H1 (cell line): ENCODE measurements at regions not wholly inside any gene's neighbourhood (a gene's known extent, or its start where the extent isn't known, plus 50 kb on each side); places are given as distances from the start of the nearest gene placed in this dataset.

ENCODE experiments used
- CTCF ChIA-PET: fragments of 300-600 bp; sonication (Branson Sonifier 250); formaldehyde crosslinking; loops from one replicate; lab custom pipeline; 2021; ENCODE audit not compliant: partially characterized antibody; lab: Charles Lee
- POLR2A ChIA-PET: fragments of 300-600 bp; sonication (Branson Sonifier 250); formaldehyde crosslinking; loops from one replicate; lab custom pipeline; 2021; ENCODE audit warnings: inconsistent platforms; ENCODE audit not compliant: partially characterized antibody; lab: Charles Lee
- DNase-seq, 2 experiments: peaks; one replicate each; pipeline versions ENCODE4 v3.0.0 to v3.0.0-alpha.2; 2010 to 2022; ENCODE audit warnings: low spot score in 2 of 2, low read depth in 1 of 2, mixed read lengths in 1 of 2
- FAIRE-seq: peaks from 2 replicates; lab custom pipeline; 2011; peaks lifted over from hg19 to GRCh38; lab: Jason Lieb, UNC
- H2AFZ ChIP-seq: 2 replicates; pipeline ENCODE4 v1.8.1; 2012; ENCODE audit warnings: low read length, inconsistent platforms
- H2AK5ac ChIP-seq: 2 replicates; pipeline ENCODE4 v1.6.1; 2013; ENCODE audit warnings: low read depth, low read length
- H2BK120ac ChIP-seq: replicated peaks from 2 replicates; pipeline ENCODE3; 2013; ENCODE audit warnings: low read depth, low read length, inconsistent platforms
- H2BK12ac ChIP-seq: 2 replicates; pipeline ENCODE4 v1.6.1; 2013; ENCODE audit warnings: low read depth, low read length
- H2BK15ac ChIP-seq: 2 replicates; pipeline ENCODE4 v1.6.1; 2013; ENCODE audit warnings: low read length
- H2BK20ac ChIP-seq: 2 replicates; pipeline ENCODE4 v1.6.1; 2013; ENCODE audit warnings: low read length
- H2BK5ac ChIP-seq: 2 replicates; pipeline ENCODE4 v1.6.1; 2013; ENCODE audit warnings: low read depth, low read length
- H3K14ac ChIP-seq: 2 replicates; pipeline ENCODE4 v1.6.1; 2013; ENCODE audit warnings: inconsistent platforms; ENCODE audit not compliant: insufficient read length
- H3K18ac ChIP-seq: 2 replicates; pipeline ENCODE4 v1.6.1; 2013; ENCODE audit warnings: low read length; ENCODE audit errors: extremely low read depth
- H3K23ac ChIP-seq: 2 replicates; pipeline ENCODE4 v1.6.1; 2013; ENCODE audit warnings: inconsistent platforms; ENCODE audit not compliant: insufficient read length
- H3K23me2 ChIP-seq: 2 replicates; pipeline ENCODE4 v1.6.1; 2013; ENCODE audit warnings: low read depth, low read length
- H3K27ac ChIP-seq: 2 replicates; pipeline ENCODE4 v1.6.1; 2011; ENCODE audit warnings: low read depth, low read length, inconsistent platforms
- H3K27me3 ChIP-seq, 4 experiments: replicated peaks in 1 of 4; 1 replicate in 1 of 4; 2 replicates in 3 of 4; pipeline versions ENCODE4 v1.6.1 to v1.8.1; 2011 to 2013; ENCODE audit warnings: low read length in 3 of 4, mild to moderate bottlenecking in 3 of 4, inconsistent platforms in 2 of 4, mixed read lengths in 2 of 4, moderate library complexity in 1 of 4; ENCODE audit not compliant: control insufficient read depth in 3 of 4, insufficient read depth in 3 of 4; ENCODE audit errors: extremely low read depth in 1 of 4
- H3K36me3 ChIP-seq, 4 experiments: 2 replicates each; pipeline versions ENCODE4 v1.6.1 to v1.8.1; 2011 to 2013; ENCODE audit warnings: mild to moderate bottlenecking in 4 of 4, low read length in 3 of 4, moderate library complexity in 2 of 4, control low read depth in 1 of 4, inconsistent platforms in 1 of 4; ENCODE audit not compliant: insufficient read depth in 4 of 4, control insufficient read depth in 2 of 4
- H3K4ac ChIP-seq: replicated peaks from 2 replicates; pipeline ENCODE3; 2013; ENCODE audit warnings: low read length, low read depth, mixed read lengths, inconsistent platforms; ENCODE audit not compliant: insufficient read length
- H3K4me1 ChIP-seq, 4 experiments: replicated peaks in 1 of 4; 1 replicate in 1 of 4; 2 replicates in 3 of 4; pipeline versions ENCODE4 v1.6.1 to v1.8.1; 2011 to 2013; ENCODE audit warnings: low read length in 3 of 4, inconsistent platforms in 2 of 4, mixed read lengths in 1 of 4; ENCODE audit not compliant: insufficient read depth in 4 of 4, control insufficient read depth in 3 of 4
- H3K4me2 ChIP-seq, 2 experiments: 2 replicates each; pipeline versions ENCODE4 v1.6.1 to v1.8.1; 2011 to 2013; ENCODE audit warnings: low read depth in 2 of 2, low read length in 2 of 2, control low read depth in 1 of 2, inconsistent platforms in 1 of 2, mild to moderate bottlenecking in 1 of 2; ENCODE audit not compliant: insufficient read depth in 1 of 2
- H3K4me3 ChIP-seq, 4 experiments: fragments of 200-600, 300-600 bp in 1 of 4; sonication (generic), shearing (Covaris generic), sonication (Bioruptor Twin) in 1 of 4; 2 replicates each; pipeline versions ENCODE4 v1.5.1 to v1.8.1; 2011 to 2016; ENCODE audit warnings: low read length in 4 of 4, low read depth in 3 of 4, control low read depth in 2 of 4, inconsistent platforms in 2 of 4, mild to moderate bottlenecking in 2 of 4, mixed read lengths in 1 of 4, moderate library complexity in 1 of 4; ENCODE audit not compliant: insufficient read depth in 2 of 4; ENCODE audit errors: extremely low read depth in 1 of 4
- H3K56ac ChIP-seq: replicated peaks from 2 replicates; pipeline ENCODE3; 2013; ENCODE audit warnings: low read depth, mild to moderate bottlenecking, mixed read lengths, low read length, inconsistent platforms; ENCODE audit not compliant: insufficient read length
- H3K79me1 ChIP-seq: 2 replicates; pipeline ENCODE4 v1.6.1; 2013; ENCODE audit warnings: low read depth, low read length, control low read depth
- H3K79me2 ChIP-seq, 2 experiments: 2 replicates each; pipeline versions ENCODE4 v1.6.1 to v1.8.1; 2012 to 2013; ENCODE audit warnings: low read length in 2 of 2, mild to moderate bottlenecking in 2 of 2, inconsistent platforms in 1 of 2; ENCODE audit not compliant: insufficient read depth in 2 of 2, control insufficient read depth in 1 of 2
- H3K9ac ChIP-seq, 4 experiments: replicated peaks in 1 of 4; 1 replicate in 1 of 4; 2 replicates in 3 of 4; pipeline versions ENCODE4 v1.6.1 to v1.8.1; 2011 to 2013; ENCODE audit warnings: low read depth in 3 of 4, low read length in 3 of 4, control low read depth in 2 of 4, mild to moderate bottlenecking in 2 of 4, moderate library complexity in 2 of 4, inconsistent platforms in 1 of 4; ENCODE audit errors: extremely low read depth in 1 of 4
- H3K9me3 ChIP-seq, 2 experiments: 2 replicates each; pipeline versions ENCODE4 v1.6.1 to v1.8.1; 2012 to 2013; ENCODE audit warnings: mild to moderate bottlenecking in 2 of 2, moderate library complexity in 2 of 2, control low read depth in 1 of 2, inconsistent platforms in 1 of 2, low read depth in 1 of 2, low read length in 1 of 2, mixed read lengths in 1 of 2; ENCODE audit not compliant: insufficient read depth in 2 of 2
- H4K20me1 ChIP-seq, 2 experiments: replicated peaks in 1 of 2; 2 replicates each; pipeline versions ENCODE3 to v1.8.1; 2011 to 2013; ENCODE audit warnings: inconsistent platforms in 2 of 2, low read length in 2 of 2, mild to moderate bottlenecking in 1 of 2; ENCODE audit not compliant: insufficient read depth in 2 of 2, control insufficient read depth in 1 of 2
- H4K5ac ChIP-seq: 2 replicates; pipeline ENCODE4 v1.6.1; 2013; ENCODE audit warnings: low read length, low read depth, mixed read lengths, inconsistent platforms; ENCODE audit not compliant: insufficient read length
- H4K8ac ChIP-seq: 2 replicates; pipeline ENCODE4 v1.8.0; 2013; ENCODE audit warnings: mild to moderate bottlenecking, moderate library complexity, low read length, inconsistent platforms; ENCODE audit not compliant: insufficient read depth; ENCODE audit errors: extremely low read depth
- H4K91ac ChIP-seq: replicated peaks from 2 replicates; pipeline ENCODE3; 2013; ENCODE audit warnings: low read length, mixed read lengths, inconsistent platforms; ENCODE audit not compliant: insufficient read length
- ASH2L ChIP-seq: fragments of 200-600, 300-600 bp; sonication (generic); IDR thresholded peaks from one replicate; pipeline ENCODE4 v1.7.1; 2017; ENCODE audit warnings: low read length
- CTCF ChIP-seq, 3 experiments: IDR thresholded peaks; 1 replicate in 2 of 3; 2 replicates in 1 of 3; pipeline versions ENCODE4 v1.5.1 to v1.6.1; 2011; ENCODE audit warnings: low read length in 3 of 3, mild to moderate bottlenecking in 3 of 3, inconsistent platforms in 2 of 3, low read depth in 1 of 3, moderate library complexity in 1 of 3; ENCODE audit not compliant: insufficient read depth in 1 of 3; ENCODE audit errors: control extremely low read depth in 1 of 3
- KDM5A ChIP-seq: fragments of 200-600 bp; IDR thresholded peaks from 2 replicates; pipeline ENCODE4 v1.7.1; 2012; ENCODE audit warnings: mild to moderate bottlenecking, low read length, inconsistent platforms, mixed read lengths
- PHF8 ChIP-seq: fragments of 200-600 bp; sonication (generic); conservative IDR thresholded peaks from 2 replicates; pipeline ENCODE4 v1.7.1; 2012; ENCODE audit warnings: low read depth, mild to moderate bottlenecking, inconsistent platforms, low read length, moderate library complexity
- POLR2AphosphoS5 ChIP-seq: IDR thresholded peaks from 2 replicates; pipeline ENCODE4 v1.6.1; 2011; ENCODE audit warnings: low read depth, low read length
- ZNF274 ChIP-seq: IDR thresholded peaks from 2 replicates; pipeline ENCODE4 v1.7.0; 2012; ENCODE audit warnings: low read length, borderline replicate concordance; ENCODE audit errors: extremely low read depth
- WGBS, 2 experiments: shearing (Covaris generic) in 1 of 2; methylation state at CpG; one replicate each; pipeline versions ENCODE4 v1.1.6 to v1.1.7; 2013 to 2015; ENCODE audit warnings: low lambda C conversion rate in 2 of 2, mixed read lengths in 2 of 2, inconsistent platforms in 1 of 2, low coverage in 1 of 2, missing lambda C conversion rate in 1 of 2; ENCODE audit not compliant: insufficient replicate concordance in 2 of 2, insufficient coverage in 1 of 2, insufficient read length in 1 of 2; ENCODE audit errors: extremely low coverage in 1 of 2, missing lambda C conversion rate in 1 of 2; 5-methylcytosine and 5-hydroxymethylcytosine counted together

- Histone ChIP-seq H4K91ac (no peak overlapping the region), H2BK120ac (no peak overlapping the region), H3K9ac (no peak overlapping the region), H2BK20ac (no peak overlapping the region), H3K9me3 (no peaks in the 10 kb centered on the region), H3K79me1 (no peaks in the 10 kb centered on the region), H3K4me2 (no peak overlapping the region), H2BK5ac (no peak overlapping the region), H2AK5ac (no peak overlapping the region), H3K4me1 (no peaks in the 10 kb centered on the region; a peak in 1 of 7 replicates), H3K27ac (no peak overlapping the region), H3K4me3 (no peak overlapping the region), H4K8ac (no peak overlapping the region), H4K5ac (no peak overlapping the region), H3K79me2 (no peaks in the 10 kb centered on the region), H3K18ac (no peak overlapping the region), H4K20me1 (peaks cover 0 to 9% of the 10 kb centered on the region in 2 experiments), H2BK15ac (peak overlapping the region; percentile 61; the same call in 1 of the 2 replicates), H2BK12ac (0 out of 2 replicates have a peak overlapping the region, but pooled peaks have one; percentile 50), H3K23me2 (peaks cover 10% of the 10 kb centered on the region; the same call in 1 of the 2 replicates), H2AFZ (no peak overlapping the region), H3K36me3 (no peaks in the 10 kb centered on the region), H3K14ac (no peak overlapping the region), H3K56ac (peak overlapping the region; percentile 82), H3K4ac (no peak overlapping the region), H3K23ac (no peak overlapping the region), H3K27me3 (no peaks in the 10 kb centered on the region)
- WGBS, 2 experiments = 87% methylated on average over 4 of the region's 4 CpGs; no CpG with 5 or more reads in 1 of the 2 experiments
- TF ChIP-seq CTCF (IDR thresholded peaks at IDR 0.05; ENCODE audit: control extremely low read depth in 1 of 3, insufficient read depth in 1 of 3, low read depth in 1 of 3, low read length in 3 of 3) = peak in 1 of 3 experiments; percentile 2; a peak in 1 of 4 replicates
- peak; percentile 12 for TF ChIP-seq ASH2L
- no peak for TF ChIP-seq KDM5A
- no peak for TF ChIP-seq PHF8
- no peak for TF ChIP-seq ZNF274
- no peak for TF ChIP-seq POLR2AphosphoS5
- ChIA-PET POLR2A (no interaction called here), CTCF (interaction anchor here (0.8 to 10.9 kb wide), 8 partner anchors 9 to 205 kb away, joined by 3 to 95 read pairs (median 4); no protein-coding TSS in a partner anchor)
- FAIRE-seq = no peak
- DNase-seq = no peak
Observed at GRCh38 chr2:10234013-10234306, 68.7 kb upstream of the HPCAL1 start.
